HCT116 (cell line): ENCODE measurements at regions not wholly inside any gene's neighbourhood (a gene's known extent, or its start where the extent isn't known, plus 50 kb on each side); places are given as distances from the start of the nearest gene placed in this dataset.
"Not testable (repeated sequence)": the region's sequence is repeated elsewhere in the genome, so short reads cannot be mapped to it uniquely, and the experiment has no call there.

Experiments used
- ATAC-seq: fragments of 200-7000 bp; cut with Tn5 transposase; 2 replicates; pipeline ENCODE4 v1.9.1; 2020; ENCODE audit warnings: mild to moderate bottlenecking, moderate library complexity
- BruUV-seq: library from RNA; stranded (reverse); fragments of 400-500 nt; replicated peaks from 2 replicates; lab custom pipeline; 2021; lab: Mats Ljungman, UMichigan
- CTCF ChIA-PET: fragments of 300-600 bp; sonication (Branson Sonifier 250); formaldehyde crosslinking; loops from one replicate; lab custom pipeline; 2021; ENCODE audit warnings: antibody characterized with exemption; lab: Charles Lee
- POLR2A ChIA-PET: fragments of 300-600, 350-600 bp; sonication (Branson Sonifier 250); formaldehyde crosslinking; loops from one replicate; lab custom pipeline; 2021; ENCODE audit warnings: antibody characterized with exemption; lab: Charles Lee
- RAD21 ChIA-PET, 2 experiments: fragments of 300-600 bp; sonication (Branson Sonifier 250); formaldehyde crosslinking; loops; one replicate each; lab custom pipeline; 2023; ENCODE audit warnings: low total read pairs in 2 of 2; ENCODE audit not compliant: uncharacterized antibody in 2 of 2, unreplicated experiment in 2 of 2, low non-redundant PET in 1 of 2; lab: Charles Lee
- DNase-seq: peaks from one replicate; pipeline ENCODE4 v3.0.0-alpha.2; 2010; ENCODE audit warnings: low read depth, low spot score
- H2AFZ ChIP-seq: fragments of 200-600 bp; shearing (Covaris generic), sonication (generic); 2 replicates; pipeline ENCODE4 v1.6.1; 2017; ENCODE audit warnings: low read depth, mixed run types, mixed read lengths, antibody characterized with exemption, low read length; ENCODE audit not compliant: poor library complexity, severe bottlenecking
- H3K27ac ChIP-seq: 2 replicates; pipeline ENCODE4 v1.5.1; 2012; ENCODE audit warnings: low read depth, low read length
- H3K27me3 ChIP-seq: fragments of 200-600 bp; sonication (generic); 2 replicates; pipeline ENCODE4 v1.6.1; 2016; ENCODE audit warnings: mixed run types, low read length, mixed read lengths; ENCODE audit not compliant: insufficient read depth
- H3K36me3 ChIP-seq, 2 experiments: fragments of 200-500 bp in 1 of 2; fragments of 200-600 bp in 1 of 2; sonication (Bioruptor generic) in 1 of 2; sonication (generic) in 1 of 2; 2 replicates each; pipeline versions ENCODE4 v1.5.1 to v1.6.1; 2014 to 2016; ENCODE audit warnings: low read length in 2 of 2, inconsistent platforms in 1 of 2, mixed read lengths in 1 of 2, mixed run types in 1 of 2; ENCODE audit not compliant: insufficient read depth in 2 of 2, control insufficient read depth in 1 of 2
- H3K4me1 ChIP-seq, 2 experiments: fragments of 200-600 bp in 1 of 2; sonication (generic) in 1 of 2; 2 replicates each; pipeline versions ENCODE4 v1.5.1 to v1.6.1; 2012 to 2017; ENCODE audit warnings: low read length in 2 of 2, inconsistent platforms in 1 of 2, mild to moderate bottlenecking in 1 of 2, mixed read lengths in 1 of 2, mixed run types in 1 of 2, moderate library complexity in 1 of 2; ENCODE audit not compliant: insufficient read depth in 2 of 2, control insufficient read depth in 1 of 2
- H3K4me2 ChIP-seq: fragments of 200-600 bp; sonication (generic); 2 replicates; pipeline ENCODE4 v1.6.1; 2017; ENCODE audit warnings: mixed run types, low read length, mixed read lengths
- H3K4me3 ChIP-seq, 2 experiments: fragments of 200-600 bp in 1 of 2; sonication (generic) in 1 of 2; replicated peaks in 1 of 2; 2 replicates each; pipeline ENCODE4 v1.5.1; 2011 to 2016; ENCODE audit warnings: low read length in 2 of 2, control low read depth in 1 of 2, low read depth in 1 of 2, mild to moderate bottlenecking in 1 of 2, mixed read lengths in 1 of 2, mixed run types in 1 of 2
- H3K79me2 ChIP-seq: fragments of 200-600 bp; sonication (generic); 2 replicates; pipeline ENCODE4 v1.6.1; 2017; ENCODE audit warnings: mild to moderate bottlenecking, mixed run types, low read length, moderate library complexity, mixed read lengths; ENCODE audit not compliant: insufficient read depth
- H3K9ac ChIP-seq: fragments of 200-600 bp; sonication (generic); 2 replicates; pipeline ENCODE4 v1.6.1; 2016; ENCODE audit warnings: low read length, mixed read lengths
- H3K9me2 ChIP-seq: fragments of 200-600 bp; sonication (generic), shearing (Covaris generic); 2 replicates; pipeline ENCODE4 v1.6.1; 2017; ENCODE audit warnings: mixed run types, mild to moderate bottlenecking, moderate library complexity; ENCODE audit not compliant: insufficient read depth
- H3K9me3 ChIP-seq, 2 experiments: fragments of 200-500 bp in 1 of 2; fragments of 200-600 bp in 1 of 2; sonication (Bioruptor generic) in 1 of 2; sonication (generic) in 1 of 2; 2 replicates each; pipeline ENCODE4 v1.6.1; 2014 to 2017; ENCODE audit warnings: low read length in 2 of 2, mixed read lengths in 2 of 2, inconsistent platforms in 1 of 2, low read depth in 1 of 2, mild to moderate bottlenecking in 1 of 2, mixed run types in 1 of 2, moderate library complexity in 1 of 2; ENCODE audit not compliant: control insufficient read depth in 1 of 2, insufficient read depth in 1 of 2
- H4K20me1 ChIP-seq: fragments of 200-600 bp; sonication (generic), shearing (Covaris generic); 2 replicates; pipeline ENCODE4 v1.6.1; 2017; ENCODE audit warnings: mixed run types, mild to moderate bottlenecking, moderate library complexity; ENCODE audit not compliant: insufficient read depth
- ATF3 ChIP-seq: IDR thresholded peaks from 2 replicates; pipeline ENCODE4 v1.6.1; 2012
- CBX3 ChIP-seq: IDR thresholded peaks from 2 replicates; pipeline ENCODE4 v1.6.1; 2012; ENCODE audit warnings: low read depth
- CEBPB ChIP-seq: IDR thresholded peaks from 2 replicates; pipeline ENCODE4 v1.6.1; 2012; ENCODE audit warnings: low read depth
- EGR1 ChIP-seq: IDR thresholded peaks from 2 replicates; pipeline ENCODE4 v1.6.1; 2012; ENCODE audit warnings: low read depth
- ELF1 ChIP-seq: IDR thresholded peaks from 2 replicates; pipeline ENCODE4 v1.6.1; 2012; ENCODE audit warnings: low read depth, borderline replicate concordance
- EZH2phosphoT487 ChIP-seq: fragments of 200-600 bp; IDR thresholded peaks from 2 replicates; pipeline ENCODE4 v1.6.1; 2018; ENCODE audit warnings: antibody characterized with exemption, borderline replicate concordance
- FOSL1 ChIP-seq: IDR thresholded peaks from 2 replicates; pipeline ENCODE4 v1.6.1; 2012; ENCODE audit warnings: low read depth
- JUND ChIP-seq: IDR thresholded peaks from 2 replicates; pipeline ENCODE4 v1.6.1; 2012
- POLR2A ChIP-seq: IDR thresholded peaks from 2 replicates; pipeline ENCODE4 v1.7.0; 2011; ENCODE audit warnings: borderline replicate concordance; ENCODE audit not compliant: insufficient read depth, insufficient read length; ENCODE audit errors: extremely low read depth
- RAD21 ChIP-seq: IDR thresholded peaks from 2 replicates; pipeline ENCODE4 v1.6.1; 2012; ENCODE audit warnings: low read depth, mild to moderate bottlenecking
- REST ChIP-seq: IDR thresholded peaks from 2 replicates; pipeline ENCODE4 v1.6.1; 2012; ENCODE audit warnings: low read depth
- SIN3A ChIP-seq: IDR thresholded peaks from 2 replicates; pipeline ENCODE4 v1.6.1; 2012; ENCODE audit warnings: low read depth
- SP1 ChIP-seq: IDR thresholded peaks from 2 replicates; pipeline ENCODE4 v1.6.1; 2012; ENCODE audit warnings: low read depth
- SRF ChIP-seq: IDR thresholded peaks from 2 replicates; pipeline ENCODE4 v1.6.1; 2012; ENCODE audit warnings: low read depth
- YY1 ChIP-seq: IDR thresholded peaks from 2 replicates; pipeline ENCODE4 v1.6.1; 2011; ENCODE audit warnings: low read length, low read depth, moderate library complexity, mild to moderate bottlenecking; ENCODE audit not compliant: insufficient replicate concordance; ENCODE audit errors: extremely low read depth
- ZBTB33 ChIP-seq: IDR thresholded peaks from 2 replicates; pipeline ENCODE4 v1.6.1; 2011; ENCODE audit warnings: mild to moderate bottlenecking, low read length, moderate library complexity; ENCODE audit not compliant: insufficient replicate concordance; ENCODE audit errors: extremely low read depth
- ZNF274 ChIP-seq: fragments of 200-500 bp; sonication (Bioruptor generic); IDR thresholded peaks from 2 replicates; pipeline ENCODE4 v1.6.1; 2014; ENCODE audit warnings: mild to moderate bottlenecking, low read depth, low read length, inconsistent platforms
- intact Hi-C: fragments of 100-400 bp; cut with micrococcal nuclease; formaldehyde crosslinking; loops from 2 replicates; pipeline ENCODE4 v1.10.0; 2022
- TF ChIP-seq, protein P1 (sequence below): IDR thresholded peaks from 2 replicates; pipeline ENCODE4 v1.6.1; 2012

- H3K79me2 ChIP-seq, H3K27me3 ChIP-seq, H3K9me3 ChIP-seq, H3K36me3 ChIP-seq, RAD21 ChIA-PET, H3K4me2 ChIP-seq, H3K4me3 ChIP-seq, H3K9ac ChIP-seq, H3K4me1 ChIP-seq, intact Hi-C loops, DNase-seq, BruUV-seq, H4K20me1 ChIP-seq, POLR2A ChIA-PET, ATAC-seq, H2AFZ ChIP-seq, H3K9me2 ChIP-seq, H3K27ac ChIP-seq: not testable (repeated sequence)
- CTCF ChIA-PET, result interaction anchor here (4.1 kb wide), 1 partner anchor 11 kb away, joined by 19 read pairs; no protein-coding TSS in a partner anchor
These were observed 108.7 kb upstream of the GOLGA8J start for GRCh38 chr15:29974056-29974455.

DNA sequence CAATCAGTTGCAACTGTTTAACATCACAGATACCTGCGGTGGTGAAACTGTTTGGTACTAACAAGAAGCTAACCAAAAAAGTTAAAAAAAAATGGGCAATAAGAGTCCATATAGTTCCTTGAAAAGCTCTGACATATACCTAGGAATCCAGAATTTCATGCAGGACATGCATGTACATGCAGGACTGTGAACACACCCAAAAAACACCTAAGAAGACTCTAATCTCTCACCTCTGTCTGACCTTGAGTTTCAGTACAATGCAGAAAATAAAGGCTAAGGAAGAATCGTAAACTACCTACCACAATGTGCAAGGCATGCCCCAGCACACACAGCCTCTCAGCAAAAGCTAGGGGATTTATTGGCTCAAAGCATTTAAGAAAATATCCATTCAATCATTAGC is 110.7 kb upstream of the GOLGA8J start:
- no peaks in the 10 kb centered on the region for H3K9me2 ChIP-seq
- POLR2A ChIA-PET, result no interaction called here
- H4K20me1 ChIP-seq, result no peaks in the 10 kb centered on the region
- intact Hi-C loops, result no loop called here
- H3K36me3 ChIP-seq, result no peaks in the 10 kb centered on the region
- no peaks in the 10 kb centered on the region for H3K79me2 ChIP-seq
- no TSS peak for BruUV-seq
- RAD21 ChIA-PET, result no interaction called here
- ATAC-seq, result no peak
- no peak overlapping the region for H3K9ac ChIP-seq
- H3K9me3 ChIP-seq, result no peaks in the 10 kb centered on the region
- no peak for DNase-seq
- H3K27me3 ChIP-seq, result no peaks in the 10 kb centered on the region
- H3K27ac ChIP-seq, result no peak overlapping the region
- no peak overlapping the region for H3K4me2 ChIP-seq
- no peak overlapping the region for H2AFZ ChIP-seq
- H3K4me1 ChIP-seq, result no peaks in the 10 kb centered on the region
- CTCF ChIA-PET, result interaction anchor here (4.1 kb wide), 1 partner anchor 13 kb away, joined by 19 read pairs; no protein-coding TSS in a partner anchor
- H3K4me3 ChIP-seq, result no peak overlapping the region
- TF ChIP-seq, protein P1, sequence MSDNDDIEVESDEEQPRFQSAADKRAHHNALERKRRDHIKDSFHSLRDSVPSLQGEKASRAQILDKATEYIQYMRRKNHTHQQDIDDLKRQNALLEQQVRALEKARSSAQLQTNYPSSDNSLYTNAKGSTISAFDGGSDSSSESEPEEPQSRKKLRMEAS, result no peak
- TF ChIP-seq SRF, result no peak
- no peak for TF ChIP-seq SP1
- TF ChIP-seq ZBTB33, result no peak
- TF ChIP-seq ZNF274, result no peak
- TF ChIP-seq ATF3, result no peak
- no peak for TF ChIP-seq YY1
- TF ChIP-seq RAD21, result no peak
- no peak for TF ChIP-seq CEBPB
- no peak for TF ChIP-seq EGR1
- TF ChIP-seq SIN3A, result no peak
- TF ChIP-seq REST, result no peak
- no peak for TF ChIP-seq POLR2A
- TF ChIP-seq EZH2phosphoT487, result no peak
- TF ChIP-seq JUND, result no peak
- TF ChIP-seq CBX3, result no peak
- no peak for TF ChIP-seq FOSL1
- no peak for TF ChIP-seq ELF1
